Uterus (tissue), 3 donors: ENCODE measurements at regions not wholly inside any gene's neighbourhood (a gene's known extent, or its start where the extent isn't known, plus 50 kb on each side); places are given as distances from the start of the nearest gene placed in this dataset.
A peak's percentile ranks its signal among the peaks of the same experiment; 100 is the strongest.

Experiments used
- DNase-seq, 2 donors: peaks; one replicate each; pipeline ENCODE4 v3.0.0-alpha.2; 2019 to 2020
- H3K27ac ChIP-seq, 2 donors: fragments of 200-600 bp; sonication (generic); 1 replicate in 1 of 2; 2 replicates in 1 of 2; pipeline ENCODE4 v1.5.1; 2016 to 2018
- H3K27me3 ChIP-seq, 2 donors: fragments of 200-600 bp; sonication (generic); one replicate each; pipeline ENCODE4 v1.5.1; 2018 to 2019; ENCODE audit warnings: control low read depth in 1 of 2
- H3K36me3 ChIP-seq, 2 donors: fragments of 200-600 bp; sonication (generic); one replicate each; pipeline ENCODE4 v1.5.1; 2019; ENCODE audit warnings: control low read depth in 1 of 2
- H3K4me1 ChIP-seq, 2 donors: fragments of 200-600 bp; sonication (generic); one replicate each; pipeline ENCODE4 v1.5.1; 2018 to 2019; ENCODE audit warnings: control low read depth in 1 of 2
- H3K4me3 ChIP-seq, 2 donors: fragments of 200-600 bp; sonication (generic); 1 replicate in 1 of 2; 2 replicates in 1 of 2; pipeline ENCODE4 v1.5.1; 2018 to 2019; ENCODE audit warnings: mild to moderate bottlenecking in 1 of 2
- H3K9me3 ChIP-seq, 2 donors: fragments of 200-600 bp; sonication (generic); one replicate each; pipeline ENCODE4 v1.5.1; 2019; ENCODE audit warnings: control low read depth in 1 of 2
- CTCF ChIP-seq, 4 experiments: fragments of 200-600 bp in 2 of 4; fragments of 450-650 bp in 2 of 4; sonication (generic) in 2 of 4; IDR thresholded peaks; one replicate each; pipeline ENCODE4 v1.5.1; 2016 to 2019; ENCODE audit warnings: antibody characterized with exemption in 4 of 4, mild to moderate bottlenecking in 2 of 4, moderate library complexity in 1 of 4
- POLR2A ChIP-seq, 2 donors: fragments of 450-650 bp; IDR thresholded peaks; one replicate each; pipeline ENCODE4 v1.6.1; 2016; ENCODE audit warnings: antibody characterized with exemption in 2 of 2, mild to moderate bottlenecking in 1 of 2, moderate library complexity in 1 of 2
- intact Hi-C: fragments of 100-400 bp; cut with DNase I; formaldehyde crosslinking; loops from one replicate; pipeline ENCODE4 v1.15.1; 2023; ENCODE audit warnings: low total_unique reads
- donor health status: DM: yes; HTN: yes; CAD: no.

- H3K27ac ChIP-seq = peak overlapping the region; percentile 35 to 71
- no peak overlapping the region for H3K4me3 ChIP-seq
- intact Hi-C loops = no loop called here
- TF ChIP-seq CTCF (IDR thresholded peaks at IDR 0.05) (no peak), POLR2A (IDR thresholded peaks at IDR 0.05) (no peak)
- H3K27me3 ChIP-seq = no peaks in the 10 kb centered on the region
- no peak for DNase-seq
- peaks cover 8 to 10% of the 10 kb centered on the region in 2 donors for H3K4me1 ChIP-seq
- H3K9me3 ChIP-seq = no peaks in the 10 kb centered on the region
- H3K36me3 ChIP-seq = no peaks in the 10 kb centered on the region
These were observed 80.5 kb upstream of the NAA20 start for GRCh38 chr20:19936466-19937200.

DNA sequence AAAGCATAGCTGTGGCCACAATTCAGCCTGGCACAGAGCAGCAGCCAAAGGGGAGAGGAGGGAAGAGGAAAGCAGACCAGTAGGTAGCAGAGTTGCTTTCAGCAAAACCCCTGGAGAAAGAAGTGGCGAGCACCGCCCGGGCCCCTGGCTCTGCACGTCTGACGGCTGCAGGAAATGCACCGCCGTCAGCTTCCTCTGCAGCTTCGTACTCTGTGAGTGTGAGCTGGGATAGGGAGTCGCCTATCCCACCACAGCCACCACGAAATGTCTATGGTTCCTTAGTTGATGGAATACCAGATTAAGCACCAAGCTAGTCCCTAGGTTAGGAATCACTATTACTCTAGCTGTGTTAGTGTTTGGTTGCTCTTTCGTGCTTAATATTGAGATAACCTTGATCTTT lies 79.9 kb upstream of the NAA20 start:
- no peak for TF ChIP-seq POLR2A (IDR thresholded peaks at IDR 0.05)
- no peak for TF ChIP-seq CTCF (IDR thresholded peaks at IDR 0.05)
- peak overlapping the region; percentile 35 to 71 for H3K27ac ChIP-seq
- no peak for DNase-seq
- intact Hi-C loops = no loop called here
- H3K36me3 ChIP-seq = no peaks in the 10 kb centered on the region
- H3K4me1 ChIP-seq = peaks cover 8 to 10% of the 10 kb centered on the region in 2 donors
- no peaks in the 10 kb centered on the region for H3K27me3 ChIP-seq
- no peaks in the 10 kb centered on the region for H3K9me3 ChIP-seq
- no peak overlapping the region for H3K4me3 ChIP-seq

- no peak overlapping the region for H3K4me3 ChIP-seq
- DNase-seq = no peak
- H3K9me3 ChIP-seq = no peaks in the 10 kb centered on the region
- H3K36me3 ChIP-seq = no peaks in the 10 kb centered on the region
- H3K4me1 ChIP-seq = peaks cover 2 to 4% of the 10 kb centered on the region in 2 donors
- intact Hi-C loops = no loop called here
- peak overlapping the region; percentile 35 to 71 for H3K27ac ChIP-seq
- H3K27me3 ChIP-seq = no peaks in the 10 kb centered on the region
- TF ChIP-seq POLR2A (IDR thresholded peaks at IDR 0.05) = no peak
- TF ChIP-seq CTCF (IDR thresholded peaks at IDR 0.05) = no peak
These were observed 79.3 kb upstream of the NAA20 start for GRCh38 chr20:19937651-19938420.

DNA sequence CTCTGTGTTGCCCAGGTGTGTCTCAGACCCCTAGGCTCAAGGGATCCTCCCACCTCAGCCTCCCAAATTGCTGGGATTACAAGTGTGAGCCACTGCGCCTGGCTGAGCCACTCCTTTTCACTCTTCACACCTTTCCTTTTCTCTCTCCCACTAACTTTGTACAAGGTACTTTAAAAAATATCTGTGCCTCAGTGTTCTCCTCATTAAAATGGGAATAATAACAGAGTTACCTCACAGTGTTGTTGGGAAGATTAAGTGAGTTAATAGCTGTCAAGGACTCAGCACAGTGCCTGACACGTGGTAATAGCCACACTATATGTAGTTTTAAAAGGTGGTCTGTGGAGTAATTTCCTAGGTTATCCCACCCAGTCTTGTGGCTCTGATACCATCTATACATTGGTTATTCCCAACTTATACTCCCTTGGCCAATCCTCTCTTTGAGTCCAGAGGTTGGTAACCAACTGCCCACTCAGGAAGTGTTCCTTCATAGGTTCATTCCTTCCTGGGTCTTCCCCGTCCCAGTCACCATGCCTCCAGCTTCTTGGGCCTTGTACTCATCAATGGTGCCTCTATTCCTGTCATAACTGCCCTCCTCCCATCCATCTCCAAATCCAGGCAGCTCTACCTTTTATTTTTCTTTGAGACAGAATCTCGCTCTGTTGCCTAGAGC lies 78.6 kb upstream of the NAA20 start:
- DNase-seq = no peak
- no peak overlapping the region for H3K4me3 ChIP-seq
- no peaks in the 10 kb centered on the region for H3K36me3 ChIP-seq
- H3K27me3 ChIP-seq = no peaks in the 10 kb centered on the region
- no peak overlapping the region for H3K27ac ChIP-seq
- intact Hi-C loops = no loop called here
- no peaks in the 10 kb centered on the region for H3K9me3 ChIP-seq
- H3K4me1 ChIP-seq = no peaks in the 10 kb centered on the region
- TF ChIP-seq POLR2A (IDR thresholded peaks at IDR 0.05) = no peak
- no peak for TF ChIP-seq CTCF (IDR thresholded peaks at IDR 0.05)
